H1 (cell line): ENCODE measurements at regions not wholly inside any gene's neighbourhood (a gene's known extent, or its start where the extent isn't known, plus 50 kb on each side); places are given as distances from the start of the nearest gene placed in this dataset.

Source experiments
- CHD2 ChIP-seq: IDR thresholded peaks from 2 replicates; pipeline ENCODE4 v1.6.1; 2012; ENCODE audit warnings: low read length, improper control_type of control experiment
- EZH2 ChIP-seq: fragments of 200-600 bp; sonication (generic); IDR thresholded peaks from 2 replicates; pipeline ENCODE4 v1.7.1; 2012; ENCODE audit warnings: low read depth, mild to moderate bottlenecking, moderate library complexity, low read length, inconsistent platforms; ENCODE audit not compliant: severe bottlenecking
- KDM1A ChIP-seq: fragments of 200-600, 300-600 bp; sonication (generic); IDR thresholded peaks from 2 replicates; pipeline ENCODE4 v1.7.1; 2016; ENCODE audit warnings: mild to moderate bottlenecking, low read length, borderline replicate concordance
- KDM5A ChIP-seq: fragments of 200-600 bp; IDR thresholded peaks from 2 replicates; pipeline ENCODE4 v1.7.1; 2012; ENCODE audit warnings: mild to moderate bottlenecking, low read length, inconsistent platforms, mixed read lengths

- no peak for TF ChIP-seq KDM5A
- no peak for TF ChIP-seq EZH2
- no peak for TF ChIP-seq CHD2
- no peak for TF ChIP-seq KDM1A
- TF ChIP-seq, all 59 proteins: peak for 0
These were observed 74.0 kb downstream of the MCFD2 start (continued) for GRCh38 chr2:46841621-46842020.
